GM18868 (cell line): ENCODE measurements at regions not wholly inside any gene's neighbourhood (a gene's known extent, or its start where the extent isn't known, plus 50 kb on each side); places are given as distances from the start of the nearest gene placed in this dataset.
"Not testable (repeated sequence)": the region's sequence is repeated elsewhere in the genome, so short reads cannot be mapped to it uniquely, and the experiment has no call there.

ENCODE experiments used
- ATAC-seq: cut with Tn5 transposase; IDR thresholded peaks from one replicate; pipeline ENCODE4 v1.9.1; 2021; ENCODE audit warnings: mild to moderate bottlenecking, moderate library complexity; ENCODE audit not compliant: unreplicated experiment

DNA sequence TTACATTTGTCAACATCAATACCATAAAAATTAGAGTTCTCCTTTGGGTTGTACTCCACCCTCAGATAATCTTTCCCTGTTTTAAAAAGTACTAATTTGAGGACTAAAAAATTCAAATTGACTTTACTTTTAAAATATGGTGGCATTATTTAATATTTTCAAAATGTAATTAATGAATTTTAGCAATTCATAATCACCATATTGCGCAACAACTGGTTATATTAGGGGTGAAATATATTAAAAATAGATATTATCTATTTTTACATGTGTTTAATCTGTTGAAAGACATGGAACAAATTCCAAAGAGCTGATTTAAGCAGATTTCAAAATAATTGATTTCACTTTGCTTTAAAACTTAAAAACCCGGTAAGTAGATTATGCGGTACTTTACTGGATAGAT lies 236.6 kb upstream of the NOL4 start:
- no peak for ATAC-seq

DNA sequence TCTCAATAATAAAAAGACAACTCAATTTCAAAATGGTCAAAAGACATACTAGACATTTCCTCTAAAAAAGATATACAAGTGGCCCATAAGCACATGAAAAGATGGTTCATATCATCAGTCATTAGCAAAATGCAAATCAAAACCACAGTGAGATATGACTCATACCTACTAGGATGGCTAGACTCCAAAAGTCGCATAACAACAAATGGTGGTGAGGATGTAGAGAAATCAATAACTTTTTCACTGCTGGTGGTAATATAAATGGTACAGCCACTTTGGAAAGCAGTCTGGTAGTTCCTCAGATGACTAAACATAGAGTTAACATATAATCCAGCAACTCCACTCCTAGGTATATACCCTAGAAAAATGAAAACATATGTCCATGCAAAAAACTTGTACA lies 242.3 kb upstream of the NOL4 start:
- no peak for ATAC-seq

DNA sequence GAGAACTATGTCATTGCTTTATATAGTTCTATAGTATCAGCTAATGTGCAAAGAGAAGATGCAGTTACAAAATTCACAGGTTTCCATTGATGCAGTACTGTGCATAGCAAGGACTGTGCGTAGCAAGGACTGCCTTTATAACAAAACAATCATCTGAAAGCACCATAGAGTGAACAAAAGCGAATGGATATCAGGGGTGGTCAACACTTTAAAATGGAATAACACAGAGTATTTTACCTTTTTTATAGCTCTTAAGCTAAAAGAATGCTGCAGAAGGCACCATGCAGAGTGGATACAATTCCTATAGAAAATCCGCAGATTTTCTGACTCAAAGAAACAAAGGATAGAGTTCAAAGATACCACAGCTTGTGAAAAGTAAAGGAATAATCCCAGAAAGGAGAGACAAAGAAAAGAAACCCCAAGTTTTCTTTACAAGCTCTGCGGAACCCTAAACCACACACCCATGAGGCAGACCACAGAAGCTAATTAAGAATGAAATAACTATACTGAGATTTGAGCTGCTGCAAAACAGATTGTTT lies 229.9 kb upstream of the DTNA start:
- no peak for ATAC-seq

DNA sequence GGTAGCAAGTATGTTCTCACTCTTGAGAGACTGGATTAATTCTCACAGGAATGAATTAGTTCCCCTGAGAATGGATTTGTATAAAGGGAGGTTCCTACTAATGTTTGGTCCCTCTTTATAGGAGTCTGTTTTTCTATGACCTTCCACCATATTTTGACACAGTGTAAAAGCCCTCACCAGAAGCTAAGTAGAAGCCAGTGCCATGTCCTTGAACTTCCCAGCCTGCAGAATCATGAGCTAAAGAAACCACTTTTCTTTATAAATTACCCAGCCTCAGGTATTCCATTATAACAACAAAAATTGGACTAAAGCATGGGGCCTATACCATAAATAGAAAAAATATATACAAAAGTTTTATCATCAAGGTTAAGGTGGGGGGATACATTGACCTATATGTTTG lies 227.9 kb upstream of the DTNA start:
- ATAC-seq, result no peak

DNA sequence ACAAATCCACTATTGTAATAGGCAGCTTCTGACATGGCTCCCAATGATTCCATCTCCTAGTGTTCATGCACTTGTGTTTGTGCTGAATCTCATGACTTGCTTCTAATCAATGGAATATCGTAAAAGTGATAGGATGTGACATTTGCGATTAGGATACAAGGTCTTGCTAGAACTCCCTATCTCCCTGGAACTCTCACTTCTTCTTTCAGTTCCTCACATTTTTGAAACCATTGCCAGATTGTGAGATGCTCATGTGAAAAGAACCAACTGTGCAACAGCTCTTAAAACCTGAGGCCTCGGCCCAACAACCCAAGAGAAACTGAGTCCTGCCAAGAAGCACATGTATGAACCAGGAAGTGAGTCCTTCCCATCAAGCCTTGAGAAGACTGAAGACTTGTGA lies 226.9 kb upstream of the DTNA start:
- ATAC-seq, result no peak

DNA sequence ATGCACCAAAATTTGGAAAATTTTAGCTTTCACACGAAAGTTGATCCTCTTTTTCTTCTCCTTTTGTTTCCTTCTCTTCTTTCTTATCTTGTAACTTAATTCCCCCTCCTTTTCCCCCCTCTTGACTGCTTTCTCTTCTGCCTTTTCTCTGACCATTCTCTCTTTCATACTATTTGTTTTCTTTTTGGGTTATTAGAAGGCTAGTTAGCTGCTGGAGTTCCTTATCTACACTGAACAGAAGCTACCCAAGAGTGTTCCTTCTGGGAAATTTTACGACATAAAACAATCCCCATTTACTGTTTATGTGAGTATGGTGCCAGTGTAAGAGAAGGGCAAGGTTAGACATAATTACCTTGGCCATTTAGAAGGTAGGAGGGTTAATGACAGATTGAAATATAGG lies 218.4 kb upstream of the DTNA start:
- no peak for ATAC-seq

DNA sequence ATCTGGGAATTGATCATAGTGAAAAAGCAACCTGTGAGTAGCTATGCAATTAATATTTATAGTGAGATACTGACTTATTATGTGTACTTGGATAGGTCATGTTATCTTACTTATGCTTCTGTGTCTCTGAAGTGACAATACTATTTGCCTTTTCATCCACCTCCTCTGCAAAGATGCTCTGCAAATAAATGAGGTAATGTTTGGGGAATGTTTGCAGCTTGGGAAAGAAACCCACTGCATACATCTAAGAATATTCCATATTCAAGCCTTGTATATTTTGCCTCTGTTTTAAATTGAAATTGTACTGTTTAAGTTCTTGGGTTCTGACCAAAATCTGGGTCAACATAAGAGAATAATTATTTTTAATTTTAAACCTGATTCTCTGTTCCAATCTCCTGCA lies 217.4 kb upstream of the DTNA start:
- no peak for ATAC-seq

DNA sequence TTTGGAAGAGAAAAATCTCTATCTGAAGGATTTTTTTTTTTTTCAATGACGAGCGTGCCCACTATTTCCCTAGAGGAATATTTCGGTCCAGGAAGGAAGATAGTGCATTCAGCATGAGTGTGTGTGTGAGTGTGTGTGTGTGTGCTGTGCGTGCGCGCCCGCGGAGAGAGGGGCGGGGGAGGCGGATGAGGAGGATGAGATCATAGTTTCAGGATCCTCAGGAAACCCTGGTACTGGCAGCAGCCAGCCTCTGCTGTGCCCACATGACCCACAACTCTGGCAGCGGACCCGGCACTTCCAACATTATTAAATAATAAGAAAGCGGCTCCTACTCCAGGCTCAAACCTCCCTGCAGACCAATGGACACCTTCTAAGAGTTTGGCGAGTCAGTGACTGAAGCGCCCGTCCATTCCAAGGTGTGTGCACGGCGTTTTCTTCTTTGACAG lies 217.0 kb upstream of the DTNA start:
- ATAC-seq, result peak; percentile 84

DNA sequence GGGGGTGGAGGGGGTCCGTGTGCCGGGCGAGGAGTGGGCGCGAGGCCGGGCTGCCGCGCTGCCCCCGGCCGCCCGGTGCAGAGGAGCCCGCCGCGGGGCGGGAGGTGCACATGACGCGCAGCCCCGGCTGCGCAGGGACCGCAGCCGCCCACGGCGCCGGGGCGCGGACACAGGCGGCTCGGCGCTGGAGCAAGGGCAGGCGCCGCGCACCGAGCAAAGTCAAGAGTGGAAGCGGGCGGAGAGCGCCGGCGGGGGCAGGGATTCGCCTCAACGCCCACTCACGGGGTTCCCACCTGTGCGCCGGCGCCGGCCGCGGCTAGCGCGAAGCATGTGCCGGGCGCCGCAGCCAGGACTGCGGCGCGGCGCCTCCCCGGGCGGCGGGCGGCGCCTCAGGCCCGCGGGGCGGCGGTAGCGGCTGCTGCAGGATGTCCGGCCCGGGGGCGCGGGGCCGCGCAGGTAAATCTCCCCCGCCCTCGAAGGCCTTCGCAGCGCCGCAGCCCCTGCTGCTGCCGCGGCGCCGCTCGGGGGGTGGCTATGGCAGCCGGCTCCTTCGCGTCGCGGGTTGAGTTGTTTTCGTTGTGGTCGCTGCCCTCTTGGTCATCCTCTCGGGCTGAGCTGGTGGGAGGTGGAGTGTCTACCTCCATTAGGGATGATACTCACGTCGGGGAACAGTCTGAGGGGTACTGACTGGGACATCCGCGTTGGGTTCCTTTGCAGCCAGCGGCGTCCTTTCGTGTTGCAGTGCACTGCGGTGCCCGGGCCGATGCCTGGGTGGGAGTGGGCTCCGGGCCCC lies 216.3 kb upstream of the DTNA start:
- ATAC-seq, result peak; percentile 74

DNA sequence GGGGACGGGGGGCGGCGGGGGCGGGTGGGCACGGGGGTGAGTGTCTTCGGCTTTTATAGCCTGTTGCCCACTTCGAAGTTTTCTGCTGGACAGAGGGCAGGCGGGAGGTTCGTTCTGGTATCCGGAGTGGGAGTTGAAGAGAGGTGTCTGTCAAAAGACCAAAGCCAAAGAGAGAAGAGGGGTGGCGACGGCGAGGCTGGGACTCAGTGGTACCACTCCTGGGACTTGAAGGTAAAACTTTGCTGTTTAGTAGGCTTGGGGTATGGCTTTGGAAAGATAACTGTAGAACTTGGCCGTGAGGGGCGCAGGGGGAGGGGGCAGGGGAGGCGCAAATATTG lies 215.8 kb upstream of the DTNA start:
- ATAC-seq, result no peak

DNA sequence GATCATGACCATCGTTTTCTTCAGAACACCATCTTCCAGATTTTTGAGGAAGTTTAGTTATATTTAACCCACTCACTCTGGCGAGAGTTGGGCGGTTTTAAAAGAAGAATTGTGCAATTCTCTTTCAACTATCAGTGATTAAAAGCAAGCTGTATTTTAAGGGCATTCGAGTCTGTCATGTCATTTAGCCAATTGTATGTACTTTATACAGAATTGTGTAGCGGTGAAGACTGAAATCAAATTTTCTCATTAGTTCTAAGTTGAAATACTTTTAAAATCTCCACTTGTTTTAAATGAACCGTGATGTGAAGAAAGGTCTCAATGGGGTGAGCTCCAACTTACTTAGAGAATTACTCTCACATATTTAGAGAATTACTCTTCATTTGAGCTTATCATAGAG lies 214.6 kb upstream of the DTNA start:
- ATAC-seq, result no peak

DNA sequence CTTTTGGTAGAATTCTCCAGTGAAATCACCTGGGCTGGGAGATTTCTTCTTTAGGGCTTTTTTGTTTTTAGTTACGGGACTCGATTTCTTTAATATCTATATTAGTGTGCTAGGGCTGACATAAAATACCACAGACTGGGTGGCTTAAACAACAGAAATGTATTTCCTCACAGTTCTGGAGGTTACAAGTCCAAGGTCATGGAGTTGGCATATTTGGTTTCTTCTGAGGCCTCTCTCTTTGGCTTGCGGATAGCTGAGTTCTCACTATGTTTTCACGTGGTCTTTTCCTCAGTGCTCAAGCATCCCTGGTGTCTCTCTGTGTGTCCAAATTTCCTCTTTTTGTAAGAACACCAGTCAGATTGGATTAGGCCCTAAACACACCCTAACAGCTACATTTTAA lies 208.5 kb upstream of the DTNA start:
- no peak for ATAC-seq

DNA sequence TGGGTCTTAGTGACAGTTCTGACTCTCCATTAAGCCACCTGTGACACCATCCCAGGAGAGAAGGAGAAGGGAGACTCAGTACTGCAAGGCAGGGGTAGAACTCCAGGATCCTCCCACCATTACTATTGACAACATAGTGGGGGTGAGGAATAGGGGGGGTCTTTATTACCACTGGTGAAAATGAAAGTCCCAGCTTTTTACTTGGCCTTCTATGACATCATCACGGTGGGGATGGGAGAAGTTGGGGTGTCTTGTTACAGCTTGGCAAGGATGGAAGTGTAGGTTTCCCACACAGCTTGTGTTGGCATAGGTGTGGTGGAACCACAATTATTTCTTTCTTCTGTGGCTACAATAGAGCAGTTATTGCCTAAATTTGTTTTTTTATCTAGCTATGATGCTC lies 203.9 kb upstream of the DTNA start:
- ATAC-seq, result no peak

DNA sequence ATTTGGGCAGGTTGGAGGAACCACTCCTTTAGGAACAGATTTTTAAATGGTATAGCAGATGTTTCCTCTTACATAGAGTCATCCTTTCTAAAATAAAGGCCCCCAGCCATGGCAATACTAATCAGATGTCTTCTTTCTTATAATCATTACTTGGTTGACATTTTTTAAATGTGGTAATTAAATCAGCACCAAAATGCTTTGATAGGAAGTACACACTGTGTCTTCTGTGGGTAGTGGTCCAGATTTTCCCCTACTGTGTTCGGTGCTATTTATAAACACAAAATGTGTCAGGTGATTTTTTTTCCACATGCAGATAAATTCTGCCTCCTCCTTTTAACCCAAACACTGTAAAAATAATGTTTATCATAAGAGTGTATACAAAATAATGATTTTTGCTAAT lies 200.9 kb upstream of the DTNA start:
- no peak for ATAC-seq

DNA sequence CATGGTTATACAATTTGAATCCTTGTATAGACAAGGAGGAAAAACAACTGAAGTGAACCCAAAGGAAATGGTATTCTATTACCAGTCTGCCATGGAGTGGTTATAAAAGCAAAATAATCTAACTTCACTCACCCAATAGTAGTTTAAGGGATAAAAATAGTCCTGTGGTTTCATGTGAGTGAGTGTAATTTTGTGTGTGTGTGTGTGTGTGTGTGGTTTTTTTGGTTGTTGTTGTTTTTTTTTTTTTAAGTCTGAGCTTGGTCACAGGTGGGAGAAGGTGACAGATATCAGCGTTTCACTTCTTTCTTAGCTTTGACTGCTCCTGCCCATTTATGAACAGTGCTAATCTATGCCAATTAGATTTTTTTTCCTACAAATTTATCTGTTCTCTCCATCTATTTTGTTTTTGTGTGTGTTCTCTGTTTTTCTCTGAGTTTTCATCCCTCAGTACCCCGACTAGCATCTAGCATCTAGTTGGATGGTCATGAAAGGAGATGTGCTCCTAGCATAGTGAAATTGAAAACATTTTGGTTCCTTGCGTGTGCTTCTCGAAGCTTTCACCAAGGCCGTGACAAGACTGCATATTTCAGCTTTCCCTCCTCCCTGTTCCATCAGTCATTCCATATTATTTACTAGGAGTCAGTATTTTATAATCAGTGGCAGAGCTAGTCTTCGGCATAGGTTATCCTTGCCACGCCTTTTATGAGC lies 200.1 kb upstream of the DTNA start:
- no peak for ATAC-seq

DNA sequence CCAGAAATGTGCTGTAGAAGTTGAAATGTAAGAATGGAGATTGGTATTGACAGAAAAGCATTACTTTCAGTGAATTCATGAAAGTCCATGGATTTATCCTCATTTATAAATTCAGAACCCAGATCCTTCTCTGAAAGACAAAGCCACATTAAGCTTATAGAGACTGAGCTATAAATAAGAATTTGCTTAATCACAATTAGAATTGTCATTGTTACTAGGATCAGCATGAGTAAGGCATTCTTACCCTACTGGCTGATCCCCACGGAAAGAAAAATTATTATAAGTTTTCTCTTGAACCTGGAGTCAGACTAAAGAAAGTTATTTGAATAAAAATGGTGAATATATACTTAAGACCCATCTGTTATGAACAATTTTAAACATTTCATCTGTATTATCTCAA lies 199.2 kb upstream of the DTNA start:
- ATAC-seq, result no peak

DNA sequence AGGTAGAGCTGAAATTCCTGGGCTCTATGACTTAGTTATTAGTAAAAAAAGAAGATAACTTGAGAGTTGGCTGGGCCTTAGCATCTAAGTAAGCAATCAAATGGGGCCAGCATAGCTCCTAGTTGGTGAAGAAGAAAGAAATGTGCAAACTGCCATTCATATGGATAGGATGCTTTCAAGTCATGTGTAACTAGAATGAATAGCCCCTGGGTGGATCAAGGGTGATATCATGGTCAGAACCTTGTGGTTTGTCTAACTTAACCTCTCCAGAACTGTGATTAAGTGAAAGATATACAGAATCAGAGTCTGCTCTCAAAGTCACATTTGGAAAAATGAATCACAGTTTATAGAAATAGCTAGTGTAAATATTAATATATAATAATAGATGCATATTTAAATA lies 198.7 kb upstream of the DTNA start:
- ATAC-seq, result no peak

DNA sequence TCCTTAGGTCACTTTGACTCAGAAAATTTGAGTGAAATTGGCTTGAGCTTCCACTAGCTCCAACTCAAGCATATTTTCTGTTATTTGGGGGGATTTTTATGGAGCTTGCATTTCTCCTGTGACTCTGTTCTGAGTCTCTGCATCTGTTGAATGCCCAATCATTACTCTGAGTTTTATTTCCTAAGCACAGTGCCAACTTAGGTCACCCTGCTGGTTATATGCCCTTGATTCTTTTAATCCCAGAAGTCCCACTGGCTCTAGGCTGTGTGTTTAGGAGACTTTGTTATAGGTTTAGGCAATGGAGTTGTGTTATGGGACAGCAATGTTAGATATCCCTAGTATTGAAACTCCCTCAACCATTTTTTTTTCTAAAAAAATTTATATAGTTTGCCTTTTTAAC lies 198.2 kb upstream of the DTNA start:
- ATAC-seq, result no peak

DNA sequence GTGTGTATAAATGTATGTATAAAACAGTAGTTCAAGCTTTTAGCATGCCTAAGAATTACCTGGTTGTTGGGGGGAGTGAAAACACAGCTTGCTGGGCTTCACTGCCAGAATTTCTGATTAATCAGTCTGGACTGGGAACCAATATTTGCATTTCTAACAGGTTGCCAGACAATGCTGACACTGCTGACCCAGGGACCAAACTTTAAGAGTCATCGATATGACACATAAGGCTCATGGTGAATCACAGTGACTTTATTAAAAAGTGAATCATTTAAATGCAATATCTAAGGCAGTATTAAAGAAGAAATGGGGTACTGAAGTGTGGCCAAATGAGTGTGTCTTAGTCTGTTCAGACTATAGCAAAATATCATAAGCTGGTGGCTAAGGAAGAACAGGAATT lies 195.9 kb upstream of the DTNA start:
- ATAC-seq, result no peak

DNA sequence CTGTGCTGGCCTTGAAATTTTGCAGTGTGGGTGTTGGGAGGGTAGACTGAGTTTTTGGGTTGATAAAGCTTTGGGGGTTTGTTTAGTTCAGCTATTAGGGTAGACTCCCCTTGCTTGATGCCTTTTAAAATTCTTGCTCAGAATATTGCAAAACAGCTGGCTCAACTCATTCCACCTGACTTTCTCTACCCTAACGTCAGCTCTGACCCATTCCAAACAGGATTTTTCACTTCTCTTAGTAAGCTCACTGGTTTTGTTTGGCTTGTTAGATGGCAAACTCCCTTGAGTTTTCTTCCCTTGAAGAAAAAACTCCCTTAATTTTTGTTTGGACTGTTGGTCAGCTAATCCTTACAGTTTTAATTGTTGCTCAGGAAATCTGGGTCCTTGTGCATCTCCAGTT lies 195.1 kb upstream of the DTNA start:
- ATAC-seq, result no peak

DNA sequence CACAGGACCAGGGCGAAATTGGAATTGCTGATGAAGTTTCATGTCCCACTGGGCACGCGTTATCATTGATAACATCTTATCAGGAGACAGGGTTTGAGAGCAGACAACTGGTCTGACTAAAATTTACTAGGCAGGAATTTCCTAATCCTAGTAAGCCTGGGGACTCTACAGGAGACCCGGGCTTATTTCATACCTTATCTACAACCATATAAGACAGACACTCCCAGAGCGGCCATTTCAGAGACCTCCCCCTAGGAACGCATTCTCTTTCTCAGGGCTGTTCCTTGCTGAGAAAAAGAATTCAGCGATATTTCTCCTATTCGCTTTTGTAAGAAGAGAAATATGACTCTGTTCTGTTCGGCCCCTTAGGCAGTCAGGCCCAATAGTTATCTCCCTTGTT lies 193.7 kb upstream of the DTNA start:
- not testable (repeated sequence) for ATAC-seq

DNA sequence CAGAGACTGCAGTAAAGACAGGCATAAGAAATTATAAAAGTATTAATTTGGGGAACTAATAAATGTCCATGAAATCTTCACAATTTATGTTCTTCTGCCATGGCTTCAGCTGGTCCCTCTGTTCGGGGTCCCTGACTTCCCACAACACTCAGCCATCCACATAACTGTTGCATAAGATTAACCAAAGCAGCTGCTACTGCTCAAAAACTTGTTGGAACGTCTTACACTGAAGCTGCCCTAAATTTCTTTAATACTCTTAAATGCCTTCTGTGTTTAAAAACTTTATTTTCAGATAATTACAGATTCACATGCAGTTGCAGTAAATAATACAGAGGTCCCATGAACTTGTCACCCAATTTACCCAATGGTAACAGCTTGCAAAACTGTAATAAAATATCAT lies 193.1 kb upstream of the DTNA start:
- not testable (repeated sequence) for ATAC-seq
